Adrenal gland (tissue), 9 donors: ENCODE measurements at regions not wholly inside any gene's neighbourhood (a gene's known extent, or its start where the extent isn't known, plus 50 kb on each side); places are given as distances from the start of the nearest gene placed in this dataset.

Source experiments
- DNase-seq, 7 donors: peaks; one replicate each; pipeline ENCODE4 v3.0.0-alpha.2; 2019 to 2020
- H3K27ac ChIP-seq, 5 donors: fragments of 200-600 bp; sonication (generic) in 4 of 5; 1 replicate in 3 of 5; 2 replicates in 2 of 5; pipeline versions ENCODE4 v1.5.1 to v1.8.0; 2016 to 2020; ENCODE audit warnings: mild to moderate bottlenecking in 1 of 5
- H3K27me3 ChIP-seq: fragments of 200-600 bp; 2 replicates; pipeline ENCODE4 v1.8.0; 2021
- H3K36me3 ChIP-seq, 2 donors: fragments of 200-600 bp; replicated peaks in 1 of 2; 1 replicate in 1 of 2; 2 replicates in 1 of 2; pipeline versions ENCODE4 v1.5.1 to v1.8.0; 2018 to 2022
- H3K4me1 ChIP-seq, 2 donors: fragments of 200-600 bp; replicated peaks in 1 of 2; 1 replicate in 1 of 2; 2 replicates in 1 of 2; pipeline versions ENCODE4 v1.5.1 to v1.8.0; 2018 to 2021
- H3K4me3 ChIP-seq, 4 donors: fragments of 200-600 bp; sonication (generic) in 3 of 4; one replicate each; pipeline ENCODE4 v1.5.1; 2016 to 2018
- H3K9me3 ChIP-seq, 3 donors: fragments of 200-600 bp; sonication (generic) in 1 of 3; replicated peaks in 1 of 3; 1 replicate in 2 of 3; 2 replicates in 1 of 3; pipeline versions ENCODE4 v1.5.1 to v1.8.0; 2016 to 2021
- CTCF ChIP-seq, 6 experiments: fragments of 450-650 bp in 4 of 6; fragments of 200-600 bp in 2 of 6; sonication (generic) in 1 of 6; IDR thresholded peaks; 1 replicate in 5 of 6; 2 replicates in 1 of 6; pipeline versions ENCODE4 v1.5.1 to v1.8.0; 2016 to 2021; ENCODE audit warnings: antibody characterized with exemption in 6 of 6, mild to moderate bottlenecking in 2 of 6, moderate library complexity in 1 of 6
- POLR2A ChIP-seq, 2 donors: fragments of 450-650 bp; IDR thresholded peaks; one replicate each; pipeline ENCODE4 v1.6.1; 2017; ENCODE audit warnings: antibody characterized with exemption in 2 of 2, mild to moderate bottlenecking in 2 of 2, moderate library complexity in 1 of 2
- WGBS, 4 donors: extraction: QIAGEN DNeasy Blood & Tissue Kit in 2 of 4; methylation state at CpG; one replicate each; pipeline versions ENCODE4 v1.1.5 to v1.1.7; 2013 to 2017; 5-methylcytosine and 5-hydroxymethylcytosine counted together
- intact Hi-C, 2 donors: fragments of 100-400 bp; cut with DNase I; formaldehyde crosslinking; loops; one replicate each; pipeline versions ENCODE4 v1.14.1 to v1.15.0; 2022 to 2023
- donor health status: healthy with polysubstance abuse.
- donor health status: Bipolar disorder and iron deficiency.
- donor health status: DM: yes; HTN: yes; CAD: no.
- donor health status: DM: no; HTN: no; CAD: no.
- donor health status: DM: no; HTN: no; CAD: no.

- TF ChIP-seq POLR2A (IDR thresholded peaks at IDR 0.05) (no peak), CTCF (IDR thresholded peaks at IDR 0.05) (no peak)
- no peaks in the 10 kb centered on the region for H3K36me3 ChIP-seq
- WGBS, 4 donors: 65 to 68% (median 67%) methylated on average over 2 of the region's 2 CpGs
- no peaks in the 10 kb centered on the region for H3K27me3 ChIP-seq
- H3K4me3 ChIP-seq: no peak overlapping the region
- intact Hi-C loops: no loop called here
- no peak overlapping the region for H3K27ac ChIP-seq
- H3K4me1 ChIP-seq: no peaks in the 10 kb centered on the region
- DNase-seq: no peak
- H3K9me3 ChIP-seq: no peaks in the 10 kb centered on the region
Measured at GRCh38 chr2:51472300-51472699, 440.4 kb upstream of the NRXN1 start.

GRCh38 chr2:51469102-51469501 lies 437.2 kb upstream of the NRXN1 start:
- intact Hi-C loops: no loop called here
- Histone ChIP-seq H3K27ac (no peak overlapping the region), H3K9me3 (no peaks in the 10 kb centered on the region), H3K27me3 (no peaks in the 10 kb centered on the region), H3K4me1 (no peaks in the 10 kb centered on the region), H3K4me3 (no peak overlapping the region), H3K36me3 (no peaks in the 10 kb centered on the region)
- WGBS, 4 donors: 73 to 80% (median 76%) methylated on average over 4 of the region's 4 CpGs
- DNase-seq: no peak
- no peak for TF ChIP-seq POLR2A (IDR thresholded peaks at IDR 0.05)
- no peak for TF ChIP-seq CTCF (IDR thresholded peaks at IDR 0.05)

GRCh38 chr2:51465326-51465725 lies 433.4 kb upstream of the NRXN1 start:
- Histone ChIP-seq H3K27ac (no peak overlapping the region), H3K36me3 (no peaks in the 10 kb centered on the region), H3K27me3 (no peaks in the 10 kb centered on the region), H3K4me3 (no peak overlapping the region), H3K9me3 (no peaks in the 10 kb centered on the region), H3K4me1 (no peaks in the 10 kb centered on the region)
- DNase-seq: no peak
- intact Hi-C loops: no loop called here
- TF ChIP-seq CTCF (IDR thresholded peaks at IDR 0.05): no peak
- no peak for TF ChIP-seq POLR2A (IDR thresholded peaks at IDR 0.05)
- WGBS, 4 donors: 54 to 57% (median 56%) methylated on average over 4 of the region's 4 CpGs

- TF ChIP-seq POLR2A (IDR thresholded peaks at IDR 0.05) (no peak), CTCF (IDR thresholded peaks at IDR 0.05) (no peak)
Measured at GRCh38 chr2:51454177-51454576, 422.2 kb upstream of the NRXN1 start.

More at GRCh38 chr2:51454177-51454576, 422.2 kb upstream of the NRXN1 start:
- Histone ChIP-seq H3K4me1 (no peaks in the 10 kb centered on the region), H3K27ac (no peak overlapping the region), H3K9me3 (no peaks in the 10 kb centered on the region), H3K27me3 (no peaks in the 10 kb centered on the region), H3K36me3 (no peaks in the 10 kb centered on the region), H3K4me3 (no peak overlapping the region)
- intact Hi-C loops: no loop called here
- DNase-seq: no peak
- WGBS, 4 donors: 69 to 72% (median 71%) methylated on average over 4 of the region's 4 CpGs
